ENCODE measurements at regions not wholly inside any gene's neighbourhood (a gene's known extent, or its start where the extent isn't known, plus 50 kb on each side); places are given as distances from the start of the nearest gene placed in this dataset.

- no peak overlapping the region for H3K4me3 ChIP-seq
- TF ChIP-seq CTCF (IDR thresholded peaks at IDR 0.05) = no peak
- H3K9me3 ChIP-seq = no peaks in the 10 kb centered on the region
- H3K27ac ChIP-seq = no peak overlapping the region
- DNase-seq = no peak
- no peaks in the 10 kb centered on the region for H3K4me1 ChIP-seq
- intact Hi-C loops (cut with DNase I; ENCODE audit: low total_unique reads) = no loop called here
- H3K27me3 ChIP-seq = no peaks in the 10 kb centered on the region
- no peaks in the 10 kb centered on the region for H3K36me3 ChIP-seq
These were observed 239.2 kb downstream of the MEIS1 start for GRCh38 chr2:66674087-66674486.

- Histone ChIP-seq H3K27me3 (no peaks in the 10 kb centered on the region), H3K4me1 (no peaks in the 10 kb centered on the region), H3K36me3 (no peaks in the 10 kb centered on the region), H3K9me3 (no peaks in the 10 kb centered on the region), H3K27ac (no peak overlapping the region), H3K4me3 (no peak overlapping the region)
- no peak for DNase-seq
- intact Hi-C loops (cut with DNase I; ENCODE audit: low total_unique reads) = no loop called here
- no peak for TF ChIP-seq CTCF (IDR thresholded peaks at IDR 0.05)
These were observed 240.7 kb downstream of the MEIS1 start for GRCh38 chr2:66675591-66675990.

- H3K4me1 ChIP-seq = no peaks in the 10 kb centered on the region
- H3K27me3 ChIP-seq = no peaks in the 10 kb centered on the region
- no peak for TF ChIP-seq CTCF (IDR thresholded peaks at IDR 0.05)
- no peak overlapping the region for H3K27ac ChIP-seq
- H3K9me3 ChIP-seq = no peaks in the 10 kb centered on the region
- intact Hi-C loops (cut with DNase I; ENCODE audit: low total_unique reads) = no loop called here
- H3K36me3 ChIP-seq = no peaks in the 10 kb centered on the region
- DNase-seq = no peak
- H3K4me3 ChIP-seq = no peak overlapping the region
These were observed 244.5 kb downstream of the MEIS1 start for GRCh38 chr2:66679442-66679841.

GRCh38 chr2:66682476-66682875, 247.6 kb downstream of the MEIS1 start:
- no peak for TF ChIP-seq CTCF (IDR thresholded peaks at IDR 0.05)
- no peak for DNase-seq
- Histone ChIP-seq H3K27me3 (no peaks in the 10 kb centered on the region), H3K9me3 (no peaks in the 10 kb centered on the region), H3K4me1 (no peaks in the 10 kb centered on the region), H3K27ac (no peak overlapping the region), H3K4me3 (no peak overlapping the region), H3K36me3 (no peaks in the 10 kb centered on the region)
- intact Hi-C loops (cut with DNase I; ENCODE audit: low total_unique reads) = no loop called here

GRCh38 chr2:66683064-66683463, 248.1 kb downstream of the MEIS1 start:
- no peaks in the 10 kb centered on the region for H3K9me3 ChIP-seq
- H3K27ac ChIP-seq = no peak overlapping the region
- H3K4me3 ChIP-seq = no peak overlapping the region
- no peaks in the 10 kb centered on the region for H3K4me1 ChIP-seq
- intact Hi-C loops (cut with DNase I; ENCODE audit: low total_unique reads) = no loop called here
- DNase-seq = no peak
- TF ChIP-seq CTCF (IDR thresholded peaks at IDR 0.05) = no peak
- H3K36me3 ChIP-seq = no peaks in the 10 kb centered on the region
- no peaks in the 10 kb centered on the region for H3K27me3 ChIP-seq

- Histone ChIP-seq H3K27me3 (no peaks in the 10 kb centered on the region), H3K36me3 (no peaks in the 10 kb centered on the region), H3K4me1 (no peaks in the 10 kb centered on the region), H3K27ac (no peak overlapping the region), H3K4me3 (no peak overlapping the region), H3K9me3 (no peaks in the 10 kb centered on the region)
- no peak for TF ChIP-seq CTCF (IDR thresholded peaks at IDR 0.05)
- intact Hi-C loops (cut with DNase I; ENCODE audit: low total_unique reads) = no loop called here
- DNase-seq = no peak
These were observed 248.7 kb downstream of the MEIS1 start for GRCh38 chr2:66683599-66683998.

Data from tibial artery (tissue), 4 donors.